Tibial nerve (tissue), 3 donors: ENCODE measurements at regions not wholly inside any gene's neighbourhood (a gene's known extent, or its start where the extent isn't known, plus 50 kb on each side); places are given as distances from the start of the nearest gene placed in this dataset.

Experiments
- CTCF ChIP-seq, 5 experiments: fragments of 200-600 bp in 3 of 5; fragments of 450-650 bp in 2 of 5; sonication (generic) in 3 of 5; IDR thresholded peaks; one replicate each; pipeline ENCODE4 v1.5.1; 2016 to 2019; ENCODE audit warnings: antibody characterized with exemption in 5 of 5, mild to moderate bottlenecking in 3 of 5, moderate library complexity in 2 of 5
- POLR2A ChIP-seq, 2 donors: fragments of 450-650 bp; IDR thresholded peaks; one replicate each; pipeline ENCODE4 v1.6.1; 2017; ENCODE audit warnings: antibody characterized with exemption in 2 of 2, mild to moderate bottlenecking in 2 of 2, moderate library complexity in 2 of 2

DNA sequence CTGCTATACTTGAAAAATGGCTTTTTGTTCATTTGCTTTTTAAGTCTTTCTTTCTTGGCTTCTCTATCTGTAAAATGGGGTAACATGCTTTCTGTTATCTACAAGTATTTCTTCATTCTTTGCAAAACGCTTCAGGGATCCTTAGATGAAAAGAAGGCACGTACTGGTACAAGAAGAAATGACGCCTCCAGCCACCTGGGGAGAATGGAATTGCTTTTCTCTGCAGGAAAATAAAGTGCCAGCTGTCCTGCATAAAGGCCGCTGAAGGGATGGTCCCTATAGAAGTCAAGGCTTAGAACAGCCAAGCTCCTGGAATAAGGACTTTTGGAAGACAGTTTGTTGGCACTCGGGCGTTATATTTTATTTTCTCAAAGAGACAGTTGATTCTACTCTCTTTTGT, 210.8 kb upstream of the RASGEF1B start:
- TF ChIP-seq POLR2A (IDR thresholded peaks at IDR 0.05): no peak
- TF ChIP-seq CTCF (IDR thresholded peaks at IDR 0.05): no peak
